K562 (cell line): ENCODE measurements at regions not wholly inside any gene's neighbourhood (a gene's known extent, or its start where the extent isn't known, plus 50 kb on each side); places are given as distances from the start of the nearest gene placed in this dataset.

Source experiments
- ATAC-seq: fragments of 200-7000 bp; cut with Tn5 transposase; 3 replicates; pipeline ENCODE4 v1.9.1; 2020; ENCODE audit warnings: moderate library complexity
- BruUV-seq: library from RNA; stranded (reverse); fragments of 400-500 nt; replicated peaks from 2 replicates; lab custom pipeline; 2021; lab: Mats Ljungman, UMichigan
- CTCF ChIA-PET: fragments of 300-600 bp; formaldehyde crosslinking; extraction: SDS; loops from one replicate; lab custom pipeline; 2021; ENCODE audit warnings: low intra/inter-chr PET ratio; lab: Yijun Ruan, JAX
- POLR2A ChIA-PET: fragments of 300-600, 350-650 bp; sonication (Branson Sonifier 250); formaldehyde crosslinking; extraction: SDS; loops from one replicate; lab custom pipeline; 2021; ENCODE audit warnings: antibody characterized with exemption, inconsistent platforms; lab: Yijun Ruan, JAX
- DNase-seq, 4 experiments: peaks; one replicate each; pipeline versions ENCODE4 v3.0.0 to v3.0.0-alpha.2; 2011 to 2018; ENCODE audit warnings: low spot score in 3 of 4, mixed read lengths in 3 of 4; ENCODE audit errors: extremely low read depth in 1 of 4
- FAIRE-seq: peaks from 2 replicates; lab custom pipeline; 2011; peaks lifted over from hg19 to GRCh38; lab: Jason Lieb, UNC
- H2AFZ ChIP-seq: 2 replicates; pipeline ENCODE4 v1.6.0; 2011; ENCODE audit warnings: low read depth, low read length, control low read depth, inconsistent platforms
- H3K27ac ChIP-seq: fragments of 200-600 bp; 3 replicates; pipeline ENCODE4 v1.8.0; 2011; ENCODE audit warnings: low read depth, mild to moderate bottlenecking, control low read depth, inconsistent platforms, low read length, moderate library complexity, mixed read lengths; ENCODE audit errors: extremely low read depth
- H3K27me3 ChIP-seq, 2 experiments: fragments of 300-600 bp in 1 of 2; 2 replicates in 1 of 2; 3 replicates in 1 of 2; pipeline versions ENCODE4 v1.6.0 to v1.8.0; 2011; ENCODE audit warnings: inconsistent platforms in 2 of 2, low read length in 2 of 2, mild to moderate bottlenecking in 1 of 2, mixed read lengths in 1 of 2, moderate library complexity in 1 of 2; ENCODE audit not compliant: control insufficient read depth in 2 of 2, insufficient read depth in 2 of 2
- H3K36me3 ChIP-seq: fragments of 300-600 bp; 3 replicates; pipeline ENCODE4 v1.8.0; 2011; ENCODE audit warnings: mild to moderate bottlenecking, low read length, inconsistent platforms; ENCODE audit not compliant: control insufficient read depth, insufficient read depth
- H3K4me1 ChIP-seq, 2 experiments: fragments of 200-600 bp in 1 of 2; replicated peaks in 1 of 2; 2 replicates in 1 of 2; 3 replicates in 1 of 2; pipeline versions ENCODE4 v1.5.1 to v1.8.0; 2011; ENCODE audit warnings: inconsistent platforms in 2 of 2, low read length in 2 of 2, mild to moderate bottlenecking in 1 of 2, mixed read lengths in 1 of 2, moderate library complexity in 1 of 2; ENCODE audit not compliant: control insufficient read depth in 2 of 2, insufficient read depth in 2 of 2
- H3K4me2 ChIP-seq: 2 replicates; pipeline ENCODE4 v1.6.1; 2011; ENCODE audit warnings: low read length, control low read depth, inconsistent platforms, mixed read lengths; ENCODE audit not compliant: insufficient read depth
- H3K4me3 ChIP-seq: fragments of 200-600 bp; sonication (generic), shearing (Covaris generic); 2 replicates; pipeline ENCODE4 v1.5.1; 2016; ENCODE audit warnings: control low read depth, inconsistent platforms
- H3K79me2 ChIP-seq: fragments of 200-600 bp; 3 replicates; pipeline ENCODE4 v1.8.0; 2011; ENCODE audit warnings: low read length, inconsistent platforms; ENCODE audit not compliant: control insufficient read depth, insufficient read depth
- H3K9ac ChIP-seq, 2 experiments: 2 replicates each; pipeline versions ENCODE4 v1.6.0 to v1.6.1; 2011; ENCODE audit warnings: low read depth in 2 of 2, low read length in 2 of 2, control low read depth in 1 of 2, inconsistent platforms in 1 of 2, mild to moderate bottlenecking in 1 of 2, mixed read lengths in 1 of 2; ENCODE audit not compliant: insufficient read depth in 1 of 2
- H3K9me1 ChIP-seq: one replicate; pipeline ENCODE4 v1.6.0; 2011; ENCODE audit warnings: inconsistent platforms, mild to moderate bottlenecking, low read length, moderate library complexity; ENCODE audit not compliant: control insufficient read depth, insufficient read depth
- H3K9me3 ChIP-seq: replicated peaks from 2 replicates; pipeline ENCODE4 v1.5.1; 2011; ENCODE audit warnings: low read depth, low read length, inconsistent platforms; ENCODE audit not compliant: control insufficient read depth, insufficient read depth
- H4K20me1 ChIP-seq: replicated peaks from 2 replicates; pipeline ENCODE4 v1.6.1; 2011; ENCODE audit warnings: low read length, inconsistent platforms, mixed read lengths; ENCODE audit not compliant: control insufficient read depth, insufficient read depth
- CBX5 ChIP-seq: IDR thresholded peaks from 2 replicates; pipeline ENCODE4 v1.6.1; 2014; ENCODE audit warnings: low read depth, borderline replicate concordance
- ESRRA ChIP-seq: fragments of 450-650 bp; IDR thresholded peaks from 2 replicates; pipeline ENCODE4 v1.6.1; 2014; ENCODE audit warnings: low read depth, mild to moderate bottlenecking, moderate library complexity, borderline replicate concordance
- GTF2A2 ChIP-seq: IDR thresholded peaks from 2 replicates; pipeline ENCODE4 v1.6.1; 2016; ENCODE audit warnings: mild to moderate bottlenecking, missing genetic modification characterization, missing compliant biosample characterization
- HSF4 ChIP-seq: fragments of 250-450 bp; sonication (Bioruptor Pico); IDR thresholded peaks from 2 replicates; pipeline ENCODE4 v2.1.2; 2022; ENCODE audit warnings: mild to moderate bottlenecking, moderate library complexity, borderline replicate concordance
- KDM2B ChIP-seq: fragments of 250-450 bp; sonication (Bioruptor Pico); IDR thresholded peaks from 2 replicates; pipeline ENCODE4 v1.8.0; 2021; ENCODE audit warnings: mild to moderate bottlenecking, moderate library complexity
- KLF10 ChIP-seq: fragments of 250-450 bp; sonication (Bioruptor Pico); IDR thresholded peaks from 2 replicates; pipeline ENCODE4 v1.6.1; 2021; ENCODE audit warnings: matching md5 sums
- MTA3 ChIP-seq: fragments of 450-650 bp; formaldehyde crosslinking; IDR thresholded peaks from 2 replicates; pipeline ENCODE4 v1.6.1; 2017; ENCODE audit warnings: mild to moderate bottlenecking, borderline replicate concordance
- NFIX ChIP-seq: fragments of 250-450 bp; sonication (Bioruptor Pico); IDR thresholded peaks from 2 replicates; pipeline ENCODE4 v1.4.0; 2020; ENCODE audit warnings: low read depth, mild to moderate bottlenecking, moderate library complexity
- RBM34 ChIP-seq: fragments of 200-400 bp; formaldehyde crosslinking; IDR thresholded peaks from 2 replicates; pipeline ENCODE4 v1.6.1; 2018; ENCODE audit warnings: low read length, borderline replicate concordance; ENCODE audit not compliant: insufficient read depth
- SRSF7 ChIP-seq: fragments of 200-400 bp; formaldehyde crosslinking; optimal IDR thresholded peaks from 2 replicates; pipeline ENCODE3; 2017; ENCODE audit warnings: mild to moderate bottlenecking, low read depth, low read length
- TBP ChIP-seq: optimal IDR thresholded peaks from 2 replicates; pipeline ENCODE3; 2011; ENCODE audit warnings: low read depth, low read length, improper control_type of control experiment
- WGBS: fragments of 100-300 bp; shearing (Covaris generic); methylation state at CpG from one replicate; pipeline ENCODE4 v1.1.6; 2016; ENCODE audit warnings: low coverage, mixed read lengths; ENCODE audit not compliant: insufficient coverage; ENCODE audit errors: missing lambda C conversion rate; 5-methylcytosine and 5-hydroxymethylcytosine counted together
- in situ Hi-C: fragments of 300-500 bp; cut with MboI; formaldehyde crosslinking; loops from 4 replicates; pipeline ENCODE4 v1.15.0; 2018; ENCODE audit warnings: inconsistent platforms, mixed read lengths
- intact Hi-C: fragments of 100-400 bp; cut with micrococcal nuclease; formaldehyde crosslinking; loops from 2 replicates; pipeline ENCODE4 v1.14.2; 2022
- TF ChIP-seq, protein P1 (sequence below): fragments of 250-450 bp; sonication (Bioruptor Pico); IDR thresholded peaks from 2 replicates; pipeline ENCODE4 v1.8.0; 2022; ENCODE audit warnings: inconsistent platforms
- TF ChIP-seq, protein P2 (sequence below): fragments of 450-650 bp; IDR thresholded peaks from 2 replicates; pipeline ENCODE4 v1.7.0; 2016; ENCODE audit warnings: borderline replicate concordance
- TF ChIP-seq, protein P3 (sequence below): fragments of 450-650 bp; formaldehyde crosslinking; conservative IDR thresholded peaks from 2 replicates; pipeline ENCODE4 v1.4.0; 2022; ENCODE audit warnings: mild to moderate bottlenecking, missing genetic modification characterization
- TF ChIP-seq, protein P4 (sequence below), 2 experiments: fragments of 450-650 bp in 1 of 2; sonication (generic) in 1 of 2; formaldehyde crosslinking in 1 of 2; IDR thresholded peaks in 1 of 2; conservative IDR thresholded peaks in 1 of 2; 2 replicates each; pipeline versions ENCODE4 v1.6.1 to v1.8.1; 2016 to 2023; ENCODE audit warnings: mild to moderate bottlenecking in 2 of 2, moderate library complexity in 2 of 2, inconsistent platforms in 1 of 2, missing genetic modification reagents in 1 of 2

DNA sequence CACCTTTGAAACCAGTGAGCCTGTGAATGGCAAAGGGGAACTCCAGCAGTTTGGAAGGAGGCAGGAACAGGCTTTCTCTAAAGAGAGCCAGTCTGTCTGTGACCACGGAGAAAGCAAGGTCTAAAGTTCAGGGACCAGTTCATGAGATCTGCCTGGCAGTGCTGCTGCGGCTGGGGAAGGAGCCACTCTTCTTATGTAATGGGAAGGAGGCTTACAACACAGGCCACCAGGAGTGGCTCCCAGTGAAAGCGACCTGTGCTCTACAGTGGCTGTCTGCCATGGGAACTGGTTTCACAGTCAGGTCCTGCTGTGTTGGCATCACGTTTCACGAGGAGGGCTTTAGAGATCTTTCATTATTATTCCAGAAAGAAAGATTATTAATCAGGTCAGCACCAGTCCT is 291.9 kb upstream of the PRDM1 start:
- H3K4me3 ChIP-seq, result no peak overlapping the region
- H3K79me2 ChIP-seq, result no peaks in the 10 kb centered on the region
- no peaks in the 10 kb centered on the region for H3K9me1 ChIP-seq
- no peak overlapping the region for H3K27ac ChIP-seq
- ChIA-PET POLR2A (no interaction called here), CTCF (no interaction called here)
- no peaks in the 10 kb centered on the region for H4K20me1 ChIP-seq
- peak overlapping the region; percentile 68; the same call in 1 of the 2 replicates for H2AFZ ChIP-seq
- in situ Hi-C loops (no loop called here), intact Hi-C loops (no loop called here)
- DNase-seq, result no peak
- peaks cover 0 to 4% of the 10 kb centered on the region in 2 experiments; a peak in 2 of 5 replicates for H3K4me1 ChIP-seq
- H3K9me3 ChIP-seq, result no peaks in the 10 kb centered on the region
- WGBS, result 32% methylated on average over 5 of the region's 5 CpGs
- no peak overlapping the region for H3K9ac ChIP-seq
- no peak overlapping the region for H3K4me2 ChIP-seq
- FAIRE-seq, result no peak
- H3K27me3 ChIP-seq, result no peaks in the 10 kb centered on the region
- H3K36me3 ChIP-seq, result no peaks in the 10 kb centered on the region
- ATAC-seq, result peak; percentile 68
- TF ChIP-seq, protein P1, sequence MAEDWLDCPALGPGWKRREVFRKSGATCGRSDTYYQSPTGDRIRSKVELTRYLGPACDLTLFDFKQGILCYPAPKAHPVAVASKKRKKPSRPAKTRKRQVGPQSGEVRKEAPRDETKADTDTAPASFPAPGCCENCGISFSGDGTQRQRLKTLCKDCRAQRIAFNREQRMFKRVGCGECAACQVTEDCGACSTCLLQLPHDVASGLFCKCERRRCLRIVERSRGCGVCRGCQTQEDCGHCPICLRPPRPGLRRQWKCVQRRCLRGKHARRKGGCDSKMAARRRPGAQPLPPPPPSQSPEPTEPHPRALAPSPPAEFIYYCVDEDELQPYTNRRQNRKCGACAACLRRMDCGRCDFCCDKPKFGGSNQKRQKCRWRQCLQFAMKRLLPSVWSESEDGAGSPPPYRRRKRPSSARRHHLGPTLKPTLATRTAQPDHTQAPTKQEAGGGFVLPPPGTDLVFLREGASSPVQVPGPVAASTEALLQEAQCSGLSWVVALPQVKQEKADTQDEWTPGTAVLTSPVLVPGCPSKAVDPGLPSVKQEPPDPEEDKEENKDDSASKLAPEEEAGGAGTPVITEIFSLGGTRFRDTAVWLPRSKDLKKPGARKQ (CRISPR knock-in tag), result no peak
- TF ChIP-seq, protein P2, sequence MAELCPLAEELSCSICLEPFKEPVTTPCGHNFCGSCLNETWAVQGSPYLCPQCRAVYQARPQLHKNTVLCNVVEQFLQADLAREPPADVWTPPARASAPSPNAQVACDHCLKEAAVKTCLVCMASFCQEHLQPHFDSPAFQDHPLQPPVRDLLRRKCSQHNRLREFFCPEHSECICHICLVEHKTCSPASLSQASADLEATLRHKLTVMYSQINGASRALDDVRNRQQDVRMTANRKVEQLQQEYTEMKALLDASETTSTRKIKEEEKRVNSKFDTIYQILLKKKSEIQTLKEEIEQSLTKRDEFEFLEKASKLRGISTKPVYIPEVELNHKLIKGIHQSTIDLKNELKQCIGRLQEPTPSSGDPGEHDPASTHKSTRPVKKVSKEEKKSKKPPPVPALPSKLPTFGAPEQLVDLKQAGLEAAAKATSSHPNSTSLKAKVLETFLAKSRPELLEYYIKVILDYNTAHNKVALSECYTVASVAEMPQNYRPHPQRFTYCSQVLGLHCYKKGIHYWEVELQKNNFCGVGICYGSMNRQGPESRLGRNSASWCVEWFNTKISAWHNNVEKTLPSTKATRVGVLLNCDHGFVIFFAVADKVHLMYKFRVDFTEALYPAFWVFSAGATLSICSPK, result no peak
- TF ChIP-seq KLF10 (no peak), HSF4 (CRISPR knock-in tag) (no peak), CBX5 (no peak), SRSF7 (no peak), RBM34 (no peak), MTA3 (no peak), TBP (no peak), GTF2A2 (no peak), KDM2B (no peak), ESRRA (no peak), NFIX (CRISPR knock-in tag) (no peak)
- TF ChIP-seq, protein P3, sequence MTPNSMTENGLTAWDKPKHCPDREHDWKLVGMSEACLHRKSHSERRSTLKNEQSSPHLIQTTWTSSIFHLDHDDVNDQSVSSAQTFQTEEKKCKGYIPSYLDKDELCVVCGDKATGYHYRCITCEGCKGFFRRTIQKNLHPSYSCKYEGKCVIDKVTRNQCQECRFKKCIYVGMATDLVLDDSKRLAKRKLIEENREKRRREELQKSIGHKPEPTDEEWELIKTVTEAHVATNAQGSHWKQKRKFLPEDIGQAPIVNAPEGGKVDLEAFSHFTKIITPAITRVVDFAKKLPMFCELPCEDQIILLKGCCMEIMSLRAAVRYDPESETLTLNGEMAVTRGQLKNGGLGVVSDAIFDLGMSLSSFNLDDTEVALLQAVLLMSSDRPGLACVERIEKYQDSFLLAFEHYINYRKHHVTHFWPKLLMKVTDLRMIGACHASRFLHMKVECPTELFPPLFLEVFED (CRISPR knock-in tag), result no peak
- TF ChIP-seq, protein P4, sequence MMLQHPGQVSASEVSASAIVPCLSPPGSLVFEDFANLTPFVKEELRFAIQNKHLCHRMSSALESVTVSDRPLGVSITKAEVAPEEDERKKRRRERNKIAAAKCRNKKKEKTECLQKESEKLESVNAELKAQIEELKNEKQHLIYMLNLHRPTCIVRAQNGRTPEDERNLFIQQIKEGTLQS (IDR thresholded peaks at IDR 0.05), result no peak
- TF ChIP-seq, protein P4 (CRISPR knock-in tag; conservative IDR thresholded peaks at IDR 0.05), result no peak
- TF ChIP-seq, all 486 proteins: peak for 0
- no TSS peak for BruUV-seq
